Mesenchymal stem cell (in vitro differentiated cells and primary cell): ENCODE measurements at regions not wholly inside any gene's neighbourhood (a gene's known extent, or its start where the extent isn't known, plus 50 kb on each side); places are given as distances from the start of the nearest gene placed in this dataset.
A peak's percentile ranks its signal among the peaks of the same experiment; 100 is the strongest.
"Not testable (repeated sequence)": the region's sequence is repeated elsewhere in the genome, so short reads cannot be mapped to it uniquely, and the experiment has no call there.

Experiments
- DNase-seq: peaks from one replicate; pipeline ENCODE4 v3.0.0-alpha.2; 2013
- H2AFZ ChIP-seq: one replicate; pipeline ENCODE4 v1.6.1; 2013; ENCODE audit warnings: low read depth, mild to moderate bottlenecking, control low read depth, inconsistent platforms, low read length, moderate library complexity
- H2AK5ac ChIP-seq: 2 replicates; pipeline ENCODE4 v1.6.1; 2013; ENCODE audit warnings: low read length, moderate library complexity, mild to moderate bottlenecking, inconsistent platforms; ENCODE audit not compliant: severe bottlenecking
- H2BK120ac ChIP-seq: one replicate; pipeline ENCODE4 v1.6.1; 2013; ENCODE audit warnings: low read depth, mild to moderate bottlenecking, inconsistent platforms, low read length, moderate library complexity
- H2BK12ac ChIP-seq, 2 experiments: one replicate each; pipeline ENCODE4 v1.6.1; 2013; ENCODE audit warnings: inconsistent platforms in 2 of 2, low read length in 2 of 2, mild to moderate bottlenecking in 2 of 2, moderate library complexity in 2 of 2, control low read depth in 1 of 2
- H2BK15ac ChIP-seq: one replicate; pipeline ENCODE4 v1.6.1; 2013; ENCODE audit warnings: mild to moderate bottlenecking, low read depth, inconsistent platforms; ENCODE audit not compliant: poor library complexity, severe bottlenecking
- H2BK5ac ChIP-seq: 2 replicates; pipeline ENCODE4 v1.6.1; 2013; ENCODE audit warnings: low read depth, mild to moderate bottlenecking, low read length, control low read depth, inconsistent platforms; ENCODE audit not compliant: poor library complexity, severe bottlenecking
- H3K14ac ChIP-seq, 2 experiments: one replicate each; pipeline ENCODE4 v1.6.1; 2013; ENCODE audit warnings: inconsistent platforms in 2 of 2, low read length in 2 of 2, control low read depth in 1 of 2, mild to moderate bottlenecking in 1 of 2, moderate library complexity in 1 of 2
- H3K18ac ChIP-seq, 2 experiments: one replicate each; pipeline ENCODE4 v1.6.1; 2013; ENCODE audit warnings: inconsistent platforms in 2 of 2, low read length in 2 of 2, control low read depth in 1 of 2, low read depth in 1 of 2, mild to moderate bottlenecking in 1 of 2
- H3K23ac ChIP-seq, 2 experiments: one replicate each; pipeline ENCODE4 v1.6.1; 2013; ENCODE audit warnings: inconsistent platforms in 2 of 2, low read length in 2 of 2, mild to moderate bottlenecking in 2 of 2, moderate library complexity in 2 of 2, control low read depth in 1 of 2
- H3K27ac ChIP-seq: 2 replicates; pipeline ENCODE4 v1.5.1; 2013; ENCODE audit warnings: mild to moderate bottlenecking, moderate library complexity, low read length, control low read depth, inconsistent platforms; ENCODE audit not compliant: poor library complexity, severe bottlenecking
- H3K27me3 ChIP-seq, 2 experiments: 2 replicates each; pipeline versions ENCODE4 v1.6.1 to v1.7.0; 2013; ENCODE audit warnings: low read length in 2 of 2, mild to moderate bottlenecking in 2 of 2, moderate library complexity in 2 of 2, control low read depth in 1 of 2, inconsistent platforms in 1 of 2; ENCODE audit not compliant: control insufficient read depth in 1 of 2, insufficient read depth in 1 of 2
- H3K36me3 ChIP-seq, 2 experiments: 2 replicates each; pipeline versions ENCODE4 v1.6.1 to v1.7.0; 2013; ENCODE audit warnings: low read length in 2 of 2, control low read depth in 1 of 2, inconsistent platforms in 1 of 2, low read depth in 1 of 2, mild to moderate bottlenecking in 1 of 2; ENCODE audit not compliant: insufficient read depth in 2 of 2, control insufficient read depth in 1 of 2
- H3K4ac ChIP-seq, 2 experiments: one replicate each; pipeline ENCODE4 v1.6.1; 2013; ENCODE audit warnings: inconsistent platforms in 2 of 2, low read length in 2 of 2, mild to moderate bottlenecking in 2 of 2, moderate library complexity in 2 of 2, control low read depth in 1 of 2, low read depth in 1 of 2
- H3K4me1 ChIP-seq: 2 replicates; pipeline ENCODE4 v1.6.1; 2013; ENCODE audit warnings: low read depth, low read length, control low read depth; ENCODE audit not compliant: control insufficient read depth, insufficient read depth
- H3K4me2 ChIP-seq: 2 replicates; pipeline ENCODE4 v1.6.1; 2013; ENCODE audit warnings: low read length, mild to moderate bottlenecking, inconsistent platforms; ENCODE audit not compliant: poor library complexity, severe bottlenecking
- H3K4me3 ChIP-seq, 2 experiments: 2 replicates each; pipeline versions ENCODE4 v1.5.1 to v1.7.0; 2013; ENCODE audit warnings: low read length in 2 of 2, mild to moderate bottlenecking in 2 of 2, control low read depth in 1 of 2, low read depth in 1 of 2; ENCODE audit not compliant: insufficient read depth in 1 of 2
- H3K79me1 ChIP-seq: replicated peaks from 2 replicates; pipeline ENCODE4 v1.6.1; 2013; ENCODE audit warnings: mild to moderate bottlenecking, control low read depth, low read length, inconsistent platforms; ENCODE audit not compliant: poor library complexity, severe bottlenecking
- H3K9ac ChIP-seq: 2 replicates; pipeline ENCODE4 v1.7.0; 2013; ENCODE audit warnings: mild to moderate bottlenecking, low read length, moderate library complexity
- H3K9me3 ChIP-seq: 2 replicates; pipeline ENCODE4 v1.7.0; 2013; ENCODE audit warnings: mild to moderate bottlenecking, low read length; ENCODE audit not compliant: control insufficient read depth
- H4K8ac ChIP-seq: one replicate; pipeline ENCODE4 v1.6.1; 2013; ENCODE audit warnings: inconsistent platforms, mild to moderate bottlenecking, low read length, moderate library complexity
- H4K91ac ChIP-seq: one replicate; pipeline ENCODE4 v1.6.1; 2013; ENCODE audit warnings: mild to moderate bottlenecking, low read length, inconsistent platforms
- WGBS: methylation state at CpG from one replicate; pipeline ENCODE4 v1.1.7; 2013; ENCODE audit warnings: mixed read lengths; 5-methylcytosine and 5-hydroxymethylcytosine counted together

DNA sequence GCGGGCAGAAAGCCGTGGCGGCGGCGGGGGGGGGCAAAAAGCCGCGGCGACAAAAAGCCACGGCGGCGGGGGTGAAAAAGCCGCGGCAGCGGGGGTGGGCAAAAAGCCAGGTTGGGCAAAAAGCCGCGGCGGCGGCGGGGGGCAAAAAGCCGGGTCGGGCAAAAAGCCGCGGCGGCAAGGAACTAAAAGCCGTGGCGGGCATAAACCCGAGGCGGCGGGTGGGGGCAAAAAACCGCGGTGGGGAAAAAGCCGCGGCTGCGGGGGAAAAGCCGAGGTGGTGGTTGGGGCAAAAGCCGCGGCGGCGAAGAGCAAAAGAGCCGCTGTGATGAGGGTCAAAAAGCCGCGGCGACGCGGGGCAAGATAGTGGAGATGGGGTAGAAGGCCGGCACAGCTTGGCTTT, 1834.2 kb downstream of the FOXD4L5 start:
- not testable (repeated sequence) for H3K9me3 ChIP-seq, H2BK15ac ChIP-seq, H2BK120ac ChIP-seq, H3K36me3 ChIP-seq, H3K23ac ChIP-seq, H3K4me2 ChIP-seq, H4K8ac ChIP-seq, H2BK5ac ChIP-seq, H3K4me3 ChIP-seq, H2AFZ ChIP-seq, H3K79me1 ChIP-seq, H3K27ac ChIP-seq, H3K4ac ChIP-seq, H3K9ac ChIP-seq, H3K27me3 ChIP-seq, H3K18ac ChIP-seq, H4K91ac ChIP-seq, H2AK5ac ChIP-seq, DNase-seq, H3K4me1 ChIP-seq, H2BK12ac ChIP-seq, H3K14ac ChIP-seq
- no CpG with 5 or more reads among the region's 46 CpGs for WGBS

- not testable (repeated sequence) for DNase-seq, H3K4ac ChIP-seq, H3K14ac ChIP-seq, H3K18ac ChIP-seq, H3K27me3 ChIP-seq, H2BK120ac ChIP-seq, H3K4me3 ChIP-seq, H2AFZ ChIP-seq, H4K91ac ChIP-seq, H3K4me1 ChIP-seq, H3K27ac ChIP-seq, H3K9ac ChIP-seq, H2BK5ac ChIP-seq, H3K4me2 ChIP-seq, H3K9me3 ChIP-seq, H3K79me1 ChIP-seq, H2BK12ac ChIP-seq, H2AK5ac ChIP-seq, H2BK15ac ChIP-seq, H4K8ac ChIP-seq, H3K36me3 ChIP-seq, H3K23ac ChIP-seq
- WGBS: no CpG with 5 or more reads among the region's 3 CpGs
These were observed 1859.9 kb downstream of the FOXD4L5 start for GRCh38 chr9:63425123-63425522.

- H4K91ac ChIP-seq, H2BK12ac ChIP-seq, H3K9ac ChIP-seq, H3K27me3 ChIP-seq, H2BK120ac ChIP-seq, H3K14ac ChIP-seq, H2AFZ ChIP-seq, H2AK5ac ChIP-seq, H3K23ac ChIP-seq, H4K8ac ChIP-seq, H3K4me3 ChIP-seq, H2BK5ac ChIP-seq, H3K18ac ChIP-seq, H3K4me2 ChIP-seq, H3K9me3 ChIP-seq, H3K4ac ChIP-seq, H3K4me1 ChIP-seq, H3K27ac ChIP-seq, DNase-seq, H2BK15ac ChIP-seq, H3K79me1 ChIP-seq, H3K36me3 ChIP-seq: not testable (repeated sequence)
- no CpG with 5 or more reads among the region's 3 CpGs for WGBS
These were observed 1894.1 kb downstream of the FOXD4L5 start for GRCh38 chr9:63390897-63391296.

DNA sequence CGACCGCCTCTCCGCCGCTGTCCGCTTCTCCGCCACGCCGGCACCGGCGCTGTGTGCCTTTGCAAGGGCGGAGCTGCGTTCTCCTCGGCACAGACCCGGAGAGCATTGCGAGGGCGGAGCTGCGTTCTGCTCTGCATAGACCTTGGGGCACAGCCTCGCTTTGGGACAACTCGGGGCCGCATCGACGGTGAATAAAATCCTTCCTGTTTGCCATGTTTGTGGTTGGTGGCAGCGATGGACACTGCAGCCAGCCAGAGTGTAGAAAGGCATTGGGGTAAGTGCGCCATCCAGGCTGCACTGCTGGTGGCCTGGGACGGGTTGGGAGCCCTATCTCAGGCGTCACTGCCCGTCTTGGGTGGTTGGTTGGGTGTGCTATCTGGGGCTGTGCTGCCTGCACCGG, 1899.5 kb downstream of the FOXD4L5 start:
- H3K9me3 ChIP-seq, H2BK5ac ChIP-seq, H3K27me3 ChIP-seq, H3K23ac ChIP-seq, H3K79me1 ChIP-seq, H2BK120ac ChIP-seq, H3K14ac ChIP-seq, H4K91ac ChIP-seq, H3K4me2 ChIP-seq, H3K4me1 ChIP-seq, H3K36me3 ChIP-seq, H2AFZ ChIP-seq, H3K9ac ChIP-seq, H3K18ac ChIP-seq, H2BK12ac ChIP-seq, H3K4ac ChIP-seq, H2AK5ac ChIP-seq, H2BK15ac ChIP-seq, H4K8ac ChIP-seq: not testable (repeated sequence)
- WGBS: no CpG with 5 or more reads among the region's 28 CpGs
- H3K27ac ChIP-seq: peak overlapping the region; percentile 40
- peak; percentile 36 for DNase-seq
- peak overlapping the region in 1 of 2 experiments; percentile 56 for H3K4me3 ChIP-seq
